ENCODE measurements at regions not wholly inside any gene's neighbourhood (a gene's known extent, or its start where the extent isn't known, plus 50 kb on each side); places are given as distances from the start of the nearest gene placed in this dataset.
"Not testable (repeated sequence)": the region's sequence is repeated elsewhere in the genome, so short reads cannot be mapped to it uniquely, and the experiment has no call there.

DNA sequence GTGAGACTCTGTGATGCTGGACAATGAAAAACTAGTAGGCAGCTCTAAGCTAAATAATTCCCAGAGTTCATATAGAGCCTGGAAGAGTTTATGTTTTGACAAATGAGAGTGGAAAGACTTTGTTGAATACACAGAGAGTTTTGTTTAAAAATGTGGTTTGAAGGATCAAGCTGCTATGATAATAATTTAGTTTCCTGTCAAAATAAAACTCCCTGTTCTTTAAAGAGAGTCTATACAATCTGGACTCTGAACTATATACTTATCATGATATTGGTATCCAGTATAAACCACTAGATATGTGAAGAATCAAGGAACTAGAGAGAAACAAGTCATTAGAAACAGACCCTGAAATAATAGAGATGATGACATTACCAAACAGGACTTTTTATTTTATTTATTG, 158.6 kb downstream of the C4orf33 start:
- DNase-seq: no peak

DNA sequence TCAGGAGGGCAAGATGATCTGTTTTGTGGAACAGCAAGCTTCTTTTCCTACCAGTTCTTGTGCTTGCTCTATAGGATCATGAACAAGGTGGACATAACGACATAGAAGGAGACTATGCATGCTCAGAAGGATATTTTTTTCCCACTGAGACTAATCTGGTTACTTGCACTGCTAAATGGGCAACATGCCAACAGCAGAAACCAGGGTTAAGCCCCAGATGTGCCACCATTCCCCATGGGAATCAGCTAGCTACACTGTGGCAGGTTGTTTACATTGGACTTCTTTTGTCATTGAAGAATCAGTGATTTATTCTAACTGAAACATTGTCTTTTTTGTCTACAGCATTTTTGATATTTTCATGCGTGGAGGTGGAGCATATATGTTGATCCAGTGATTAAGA, 165.6 kb downstream of the C4orf33 start:
- no peak for DNase-seq

DNA sequence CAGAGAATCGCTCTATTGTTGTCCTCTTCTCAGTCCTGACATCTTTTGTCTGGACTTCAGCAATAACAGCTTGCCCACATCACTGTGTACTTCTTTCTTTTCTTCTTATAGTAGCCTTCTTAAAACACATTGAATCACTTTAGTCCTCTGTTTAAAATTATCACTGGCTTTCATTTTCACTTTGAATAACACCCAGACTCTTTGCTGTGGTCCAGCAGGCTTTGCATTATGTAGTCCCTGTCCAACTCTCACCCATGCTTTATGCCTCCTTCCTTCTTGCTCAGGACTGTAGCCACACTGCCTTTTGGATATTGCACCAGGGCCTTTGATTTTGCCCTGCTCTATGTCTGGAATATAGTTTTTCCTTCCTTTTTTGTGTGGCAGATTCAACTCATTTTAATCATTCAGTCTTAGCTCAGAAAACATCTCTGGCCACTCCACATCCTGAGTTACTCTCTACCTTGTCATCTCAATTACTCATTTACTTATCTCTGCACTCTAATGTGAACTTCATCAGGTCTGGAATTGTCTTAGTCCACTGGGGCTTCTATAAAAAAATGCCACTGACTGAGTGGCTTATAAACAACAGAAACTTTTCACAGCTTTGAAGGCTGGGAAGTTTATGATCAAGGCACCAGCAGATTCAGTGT, 168.2 kb downstream of the C4orf33 start:
- DNase-seq: no peak

GRCh38 chr4:129278868-129279267, 182.9 kb downstream of the C4orf33 start:
- DNase-seq: no peak

DNA sequence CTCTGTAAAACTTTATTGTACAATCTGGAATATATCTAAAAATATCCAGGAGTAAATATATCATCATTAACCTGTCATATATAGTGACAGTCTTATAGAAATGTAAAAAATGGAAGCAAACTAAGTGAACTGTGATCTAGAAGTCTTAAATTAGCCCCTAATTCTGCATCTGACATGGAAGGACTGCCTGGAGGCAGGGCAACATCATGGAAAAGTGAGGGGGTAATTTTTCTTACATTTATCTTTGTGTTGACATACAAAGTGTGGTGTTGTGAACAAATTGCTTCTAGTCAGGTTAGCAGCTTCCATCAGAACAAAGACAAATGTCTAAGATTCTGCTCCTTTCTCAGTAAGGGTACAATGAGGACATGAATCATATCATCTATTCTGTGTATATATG, 186.3 kb downstream of the C4orf33 start:
- DNase-seq: no peak

- DNase-seq: not testable (repeated sequence)
These were observed 196.2 kb downstream of the C4orf33 start for GRCh38 chr4:129292194-129292593.

- DNase-seq: no peak
These were observed 218.8 kb downstream of the C4orf33 start for GRCh38 chr4:129314781-129315180.

DNA sequence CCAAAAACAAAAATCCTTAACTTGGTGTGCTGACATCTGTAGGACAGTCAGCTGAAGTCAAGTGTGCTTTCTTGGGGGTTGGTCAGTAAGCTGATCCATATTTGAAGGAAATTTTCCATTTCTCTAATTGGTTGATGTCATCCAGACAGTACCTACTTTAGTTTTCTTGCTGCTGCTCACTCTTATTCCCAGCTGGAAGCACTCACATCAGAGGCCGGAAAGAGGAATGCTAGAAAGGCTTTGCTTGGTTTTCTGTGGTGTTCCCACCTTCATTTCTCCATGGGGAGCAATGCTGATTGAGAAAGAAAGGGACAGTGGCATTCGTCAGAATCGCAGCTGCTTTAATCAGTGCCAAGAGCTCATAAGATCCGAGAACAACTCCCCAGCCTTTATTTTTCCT, 227.0 kb downstream of the C4orf33 start:
- no peak for DNase-seq

DNA sequence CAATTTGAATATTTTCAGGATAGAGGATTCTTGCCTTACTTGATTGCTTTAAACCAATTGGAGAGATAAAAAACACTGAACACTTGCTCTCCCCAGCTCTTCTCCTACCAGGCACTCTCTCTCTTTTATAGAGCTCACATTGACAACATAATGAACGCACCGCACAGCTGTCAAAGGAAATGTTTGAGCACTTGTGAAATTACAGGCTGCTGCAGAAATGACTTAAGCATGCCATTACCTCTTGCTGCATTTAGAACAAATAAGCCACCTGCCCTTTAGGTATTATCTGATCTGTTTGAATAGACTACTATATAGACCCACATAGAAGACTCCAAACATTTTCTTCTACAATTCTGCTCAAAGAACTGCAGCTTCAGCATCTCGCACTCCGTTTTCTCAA, 227.7 kb downstream of the C4orf33 start:
- no peak for DNase-seq

- DNase-seq: no peak
These were observed 230.9 kb downstream of the C4orf33 start for GRCh38 chr4:129326571-129327460.

- no peak for DNase-seq
These were observed 231.7 kb downstream of the C4orf33 start for GRCh38 chr4:129327637-129328036.

- DNase-seq: no peak
These were observed 232.2 kb downstream of the C4orf33 start for GRCh38 chr4:129328162-129328561.

- no peak for DNase-seq
These were observed 238.2 kb downstream of the C4orf33 start for GRCh38 chr4:129334136-129334535.

GRCh38 chr4:129335276-129335675, 239.3 kb downstream of the C4orf33 start:
- no peak for DNase-seq

DNA sequence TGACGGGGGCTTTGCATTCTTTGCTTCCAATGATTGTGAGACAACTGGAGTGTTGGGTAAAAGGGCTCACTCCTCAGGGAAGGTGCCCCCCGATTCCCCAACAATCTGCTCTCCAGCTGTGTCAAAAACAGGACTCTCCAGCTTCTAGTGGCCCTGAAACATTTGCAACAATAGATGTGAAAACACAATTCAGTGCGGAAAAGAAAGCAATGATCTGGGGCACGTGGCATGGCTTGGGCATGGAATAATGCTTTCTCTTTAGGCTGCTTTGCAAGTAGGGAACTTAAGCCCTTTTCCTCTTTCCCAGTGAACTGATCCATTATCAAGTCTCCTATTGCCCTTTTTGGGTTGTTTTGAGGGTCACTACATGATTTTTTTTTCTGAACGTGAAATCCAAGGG, 239.9 kb downstream of the C4orf33 start:
- no peak for DNase-seq

DNA sequence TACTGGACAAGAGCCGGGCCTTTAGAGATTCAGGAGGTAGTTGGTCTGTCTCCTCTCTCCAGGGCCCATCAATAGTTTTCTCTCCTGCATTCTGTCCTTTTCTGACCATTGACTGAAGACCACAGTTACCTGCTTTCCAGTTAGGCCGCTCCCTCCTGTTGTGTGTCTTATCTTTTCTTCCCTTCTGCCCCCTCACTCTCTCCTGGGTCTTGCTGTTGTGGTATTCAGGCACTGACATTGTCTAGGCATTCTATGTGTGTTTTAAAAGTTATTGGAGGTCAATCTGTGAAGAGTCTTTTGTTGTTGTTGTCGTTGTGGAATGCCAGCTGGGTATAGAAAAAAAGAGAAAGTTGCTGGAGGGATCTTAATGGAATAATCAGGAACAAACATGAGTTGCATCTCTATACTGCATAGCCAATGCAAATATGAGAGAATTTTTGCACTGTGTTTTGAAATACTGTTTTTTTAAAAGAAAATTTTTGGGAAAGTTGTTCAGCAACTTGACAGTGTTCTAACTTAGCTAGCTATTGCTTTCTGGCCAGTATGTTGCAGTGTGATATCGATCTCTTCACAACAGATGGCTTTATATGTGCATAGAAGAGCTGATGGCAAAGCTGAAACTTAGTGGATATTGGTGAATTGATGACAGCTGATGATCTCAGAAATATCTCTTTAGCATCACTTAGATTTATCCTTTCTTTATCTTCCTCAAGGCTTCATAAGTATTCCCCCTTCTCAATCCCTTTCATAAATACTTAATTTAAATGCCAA, 240.7 kb downstream of the C4orf33 start:
- DNase-seq: no peak

GRCh38 chr4:129337228-129337620, 241.3 kb downstream of the C4orf33 start:
- no peak for DNase-seq

- DNase-seq: no peak
These were observed 247.0 kb downstream of the C4orf33 start for GRCh38 chr4:129342819-129343408.

DNA sequence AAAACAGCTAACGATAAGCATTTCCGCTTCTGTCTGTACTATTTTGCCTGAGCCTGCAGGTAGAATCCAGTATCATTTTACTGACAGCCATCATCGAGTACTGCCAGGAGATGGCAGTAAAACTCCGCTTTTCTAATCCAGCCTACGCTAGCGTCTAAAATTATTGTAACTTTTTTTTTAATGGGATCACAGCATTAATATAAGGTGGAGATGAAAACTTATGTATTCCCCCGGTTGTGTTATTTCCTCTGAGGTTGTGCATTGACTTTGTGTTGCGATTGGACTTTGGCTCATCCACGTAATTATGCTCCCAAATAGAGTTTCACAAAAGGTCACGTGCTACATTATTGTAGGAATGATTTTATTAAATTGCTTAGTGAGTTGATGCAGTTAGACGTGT, 248.1 kb downstream of the C4orf33 start:
- no peak for DNase-seq

- no peak for DNase-seq
These were observed 249.7 kb downstream of the C4orf33 start for GRCh38 chr4:129345609-129346008.

GRCh38 chr4:129346036-129346435, 250.1 kb downstream of the C4orf33 start:
- no peak for DNase-seq

DNA sequence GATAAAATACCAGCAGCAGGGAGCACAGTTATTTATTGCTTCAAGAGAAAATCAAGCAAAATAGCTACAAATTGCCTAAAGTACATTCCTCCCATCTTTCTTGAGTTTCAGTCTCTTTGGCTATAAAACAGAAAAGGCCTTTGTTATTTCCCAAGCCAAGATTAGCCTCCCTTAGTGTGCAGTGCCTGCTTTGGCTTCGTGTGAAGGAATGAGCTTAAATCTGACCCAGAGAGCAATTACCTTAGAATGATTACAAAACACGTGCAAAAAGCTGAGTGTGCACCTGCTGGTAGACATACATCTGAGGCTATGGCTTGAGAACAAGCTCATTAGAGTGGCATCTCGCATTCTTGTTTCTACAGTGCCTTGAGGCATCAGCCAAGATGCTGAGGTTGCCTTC, 250.8 kb downstream of the C4orf33 start:
- no peak for DNase-seq
